ENCODE measurements at regions not wholly inside any gene's neighbourhood (a gene's known extent, or its start where the extent isn't known, plus 50 kb on each side); places are given as distances from the start of the nearest gene placed in this dataset.

GRCh38 chr2:189252991-189253675 lies 73.6 kb upstream of the COL5A2 start:
- Histone ChIP-seq H3K4me2 (ENCODE audit: low read length) (no peak overlapping the region), H3K4me1 (ENCODE audit: insufficient read depth, low read length, severe bottlenecking) (no peaks in the 10 kb centered on the region), H3K4me3 (ENCODE audit: low read depth, low read length, poor library complexity, severe bottlenecking) (no peak overlapping the region), H3K9ac (ENCODE audit: low read length) (no peak overlapping the region), H3K27ac (ENCODE audit: low read depth, low read length, poor library complexity, severe bottlenecking) (no peak overlapping the region), H3K36me3 (ENCODE audit: insufficient read depth, low read length) (no peaks in the 10 kb centered on the region), H3K27me3 (ENCODE audit: insufficient read depth, low read length) (no peaks in the 10 kb centered on the region), H3F3A (ENCODE audit: insufficient read depth, low read length) (no peaks in the 10 kb centered on the region), H3K79me2 (ENCODE audit: insufficient read depth, low read length) (no peaks in the 10 kb centered on the region), H4K20me1 (ENCODE audit: insufficient read depth, low read length) (no peaks in the 10 kb centered on the region), H3K9me3 (ENCODE audit: low read length) (no peaks in the 10 kb centered on the region), H3K9me2 (ENCODE audit: low read depth, low read length) (no peaks in the 10 kb centered on the region), H2AFZ (ENCODE audit: low read length) (no peak overlapping the region)
- TF ChIP-seq EZH2 (IDR thresholded peaks at IDR 0.05; ENCODE audit: borderline replicate concordance, low read length) (no peak), CTCF (IDR thresholded peaks at IDR 0.05; ENCODE audit: low read length) (no peak)

GRCh38 chr2:189253836-189254235 lies 74.3 kb upstream of the COL5A2 start:
- H3K27me3 ChIP-seq (ENCODE audit: insufficient read depth, low read length) = no peaks in the 10 kb centered on the region
- H3K9ac ChIP-seq (ENCODE audit: low read length) = no peak overlapping the region
- H3K4me2 ChIP-seq (ENCODE audit: low read length) = no peak overlapping the region
- no peaks in the 10 kb centered on the region for H3K4me1 ChIP-seq (ENCODE audit: insufficient read depth, low read length, severe bottlenecking)
- H2AFZ ChIP-seq (ENCODE audit: low read length) = no peak overlapping the region
- H4K20me1 ChIP-seq (ENCODE audit: insufficient read depth, low read length) = no peaks in the 10 kb centered on the region
- H3K36me3 ChIP-seq (ENCODE audit: insufficient read depth, low read length) = no peaks in the 10 kb centered on the region
- no peaks in the 10 kb centered on the region for H3F3A ChIP-seq (ENCODE audit: insufficient read depth, low read length)
- TF ChIP-seq EZH2 (IDR thresholded peaks at IDR 0.05; ENCODE audit: borderline replicate concordance, low read length) (no peak), CTCF (IDR thresholded peaks at IDR 0.05; ENCODE audit: low read length) (no peak)
- no peak overlapping the region for H3K27ac ChIP-seq (ENCODE audit: low read depth, low read length, poor library complexity, severe bottlenecking)
- H3K9me2 ChIP-seq (ENCODE audit: low read depth, low read length) = no peaks in the 10 kb centered on the region
- no peaks in the 10 kb centered on the region for H3K79me2 ChIP-seq (ENCODE audit: insufficient read depth, low read length)
- H3K9me3 ChIP-seq (ENCODE audit: low read length) = no peaks in the 10 kb centered on the region
- H3K4me3 ChIP-seq (ENCODE audit: low read depth, low read length, poor library complexity, severe bottlenecking) = no peak overlapping the region

- no peaks in the 10 kb centered on the region for H3K4me1 ChIP-seq (ENCODE audit: insufficient read depth, low read length, severe bottlenecking)
- H3K27ac ChIP-seq (ENCODE audit: low read depth, low read length, poor library complexity, severe bottlenecking) = no peak overlapping the region
- no peak overlapping the region for H2AFZ ChIP-seq (ENCODE audit: low read length)
- no peaks in the 10 kb centered on the region for H3F3A ChIP-seq (ENCODE audit: insufficient read depth, low read length)
- H3K4me3 ChIP-seq (ENCODE audit: low read depth, low read length, poor library complexity, severe bottlenecking) = no peak overlapping the region
- TF ChIP-seq CTCF (IDR thresholded peaks at IDR 0.05; ENCODE audit: low read length) = no peak
- TF ChIP-seq EZH2 (IDR thresholded peaks at IDR 0.05; ENCODE audit: borderline replicate concordance, low read length) = no peak
- no peak overlapping the region for H3K9ac ChIP-seq (ENCODE audit: low read length)
- H3K4me2 ChIP-seq (ENCODE audit: low read length) = no peak overlapping the region
- no peaks in the 10 kb centered on the region for H3K27me3 ChIP-seq (ENCODE audit: insufficient read depth, low read length)
- H3K79me2 ChIP-seq (ENCODE audit: insufficient read depth, low read length) = no peaks in the 10 kb centered on the region
- no peaks in the 10 kb centered on the region for H4K20me1 ChIP-seq (ENCODE audit: insufficient read depth, low read length)
- no peaks in the 10 kb centered on the region for H3K9me3 ChIP-seq (ENCODE audit: low read length)
- no peaks in the 10 kb centered on the region for H3K9me2 ChIP-seq (ENCODE audit: low read depth, low read length)
- H3K36me3 ChIP-seq (ENCODE audit: insufficient read depth, low read length) = no peaks in the 10 kb centered on the region
These were observed 74.8 kb upstream of the COL5A2 start for GRCh38 chr2:189254268-189254883.
